ENCODE measurements at regions not wholly inside any gene's neighbourhood (a gene's known extent, or its start where the extent isn't known, plus 50 kb on each side); places are given as distances from the start of the nearest gene placed in this dataset.
"Not testable (repeated sequence)": the region's sequence is repeated elsewhere in the genome, so short reads cannot be mapped to it uniquely, and the experiment has no call there.

DNA sequence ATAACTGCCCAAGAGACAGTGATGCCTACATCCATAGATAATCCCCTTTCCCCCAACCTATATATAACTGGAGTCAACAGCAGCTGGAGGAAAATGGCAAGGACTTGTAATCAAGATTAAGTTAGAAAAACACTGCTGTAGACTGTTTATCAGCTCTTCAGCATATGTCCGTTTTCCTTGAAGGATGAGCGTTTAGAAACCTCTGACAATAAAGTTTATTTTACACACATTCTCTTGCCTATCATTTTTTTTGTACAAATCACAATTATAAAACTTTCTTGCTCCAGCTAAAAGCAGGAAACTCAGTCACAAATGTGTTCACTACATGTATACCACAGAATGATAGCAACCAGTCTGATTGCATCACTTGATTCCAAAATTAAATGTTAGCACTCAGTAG is 50.8 kb downstream of the PPIAL4G start:
- TF ChIP-seq, protein P1, sequence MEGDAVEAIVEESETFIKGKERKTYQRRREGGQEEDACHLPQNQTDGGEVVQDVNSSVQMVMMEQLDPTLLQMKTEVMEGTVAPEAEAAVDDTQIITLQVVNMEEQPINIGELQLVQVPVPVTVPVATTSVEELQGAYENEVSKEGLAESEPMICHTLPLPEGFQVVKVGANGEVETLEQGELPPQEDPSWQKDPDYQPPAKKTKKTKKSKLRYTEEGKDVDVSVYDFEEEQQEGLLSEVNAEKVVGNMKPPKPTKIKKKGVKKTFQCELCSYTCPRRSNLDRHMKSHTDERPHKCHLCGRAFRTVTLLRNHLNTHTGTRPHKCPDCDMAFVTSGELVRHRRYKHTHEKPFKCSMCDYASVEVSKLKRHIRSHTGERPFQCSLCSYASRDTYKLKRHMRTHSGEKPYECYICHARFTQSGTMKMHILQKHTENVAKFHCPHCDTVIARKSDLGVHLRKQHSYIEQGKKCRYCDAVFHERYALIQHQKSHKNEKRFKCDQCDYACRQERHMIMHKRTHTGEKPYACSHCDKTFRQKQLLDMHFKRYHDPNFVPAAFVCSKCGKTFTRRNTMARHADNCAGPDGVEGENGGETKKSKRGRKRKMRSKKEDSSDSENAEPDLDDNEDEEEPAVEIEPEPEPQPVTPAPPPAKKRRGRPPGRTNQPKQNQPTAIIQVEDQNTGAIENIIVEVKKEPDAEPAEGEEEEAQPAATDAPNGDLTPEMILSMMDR (IDR thresholded peaks at IDR 0.05; ENCODE audit: borderline replicate concordance, extremely low read depth, low read length, poor library complexity, severe bottlenecking), result not testable (repeated sequence)
- TF ChIP-seq EZH2 (IDR thresholded peaks at IDR 0.05; ENCODE audit: borderline replicate concordance, low read depth, low read length, severe bottlenecking), result not testable (repeated sequence)
